Prostate gland (tissue), 2 donors: ENCODE measurements at regions not wholly inside any gene's neighbourhood (a gene's known extent, or its start where the extent isn't known, plus 50 kb on each side); places are given as distances from the start of the nearest gene placed in this dataset.

Experiments
- POLR2A ChIP-seq: fragments of 450-650 bp; IDR thresholded peaks from one replicate; pipeline ENCODE4 v1.6.1; 2016; ENCODE audit warnings: antibody characterized with exemption, mild to moderate bottlenecking
- POLR2AphosphoS5 ChIP-seq: sonication (generic); formaldehyde crosslinking; IDR thresholded peaks from one replicate; pipeline ENCODE4 v1.6.1; 2017; ENCODE audit warnings: antibody characterized with exemption
- TF ChIP-seq, protein P1 (sequence below), 4 experiments: fragments of 200-600 bp in 2 of 4; fragments of 450-650 bp in 2 of 4; sonication (generic) in 2 of 4; IDR thresholded peaks; 1 replicate in 3 of 4; 2 replicates in 1 of 4; pipeline ENCODE4 v1.5.1; 2016 to 2019; ENCODE audit warnings: antibody characterized with exemption in 4 of 4, mild to moderate bottlenecking in 2 of 4, moderate library complexity in 2 of 4

DNA sequence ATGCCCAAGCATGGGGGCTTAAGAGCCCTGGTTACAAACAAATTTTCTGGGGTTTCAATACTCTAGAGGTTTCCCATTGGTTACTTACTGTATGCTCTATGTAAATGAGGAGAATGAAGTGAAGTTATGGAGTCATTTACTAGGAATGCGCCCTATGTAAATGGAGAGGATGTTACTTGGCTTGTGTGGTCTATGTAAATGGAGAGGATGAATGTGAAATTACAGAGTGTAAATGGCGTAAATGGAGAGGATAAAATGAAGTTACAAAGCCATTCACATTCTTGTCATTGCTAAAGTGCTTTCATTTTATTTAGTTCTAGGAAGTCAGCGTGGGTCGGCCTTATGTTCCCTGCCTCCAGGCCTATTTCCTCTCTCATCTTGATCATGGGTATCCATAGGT lies 810.5 kb upstream of the ADGRL3 start:
- TF ChIP-seq, protein P1, sequence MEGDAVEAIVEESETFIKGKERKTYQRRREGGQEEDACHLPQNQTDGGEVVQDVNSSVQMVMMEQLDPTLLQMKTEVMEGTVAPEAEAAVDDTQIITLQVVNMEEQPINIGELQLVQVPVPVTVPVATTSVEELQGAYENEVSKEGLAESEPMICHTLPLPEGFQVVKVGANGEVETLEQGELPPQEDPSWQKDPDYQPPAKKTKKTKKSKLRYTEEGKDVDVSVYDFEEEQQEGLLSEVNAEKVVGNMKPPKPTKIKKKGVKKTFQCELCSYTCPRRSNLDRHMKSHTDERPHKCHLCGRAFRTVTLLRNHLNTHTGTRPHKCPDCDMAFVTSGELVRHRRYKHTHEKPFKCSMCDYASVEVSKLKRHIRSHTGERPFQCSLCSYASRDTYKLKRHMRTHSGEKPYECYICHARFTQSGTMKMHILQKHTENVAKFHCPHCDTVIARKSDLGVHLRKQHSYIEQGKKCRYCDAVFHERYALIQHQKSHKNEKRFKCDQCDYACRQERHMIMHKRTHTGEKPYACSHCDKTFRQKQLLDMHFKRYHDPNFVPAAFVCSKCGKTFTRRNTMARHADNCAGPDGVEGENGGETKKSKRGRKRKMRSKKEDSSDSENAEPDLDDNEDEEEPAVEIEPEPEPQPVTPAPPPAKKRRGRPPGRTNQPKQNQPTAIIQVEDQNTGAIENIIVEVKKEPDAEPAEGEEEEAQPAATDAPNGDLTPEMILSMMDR (IDR thresholded peaks at IDR 0.05), result no peak
- TF ChIP-seq POLR2A (no peak), POLR2AphosphoS5 (no peak)
